GM18861 (cell line): ENCODE measurements at regions not wholly inside any gene's neighbourhood (a gene's known extent, or its start where the extent isn't known, plus 50 kb on each side); places are given as distances from the start of the nearest gene placed in this dataset.

Experiments
- ATAC-seq: cut with Tn5 transposase; IDR thresholded peaks from one replicate; pipeline ENCODE4 v1.9.1; 2021; ENCODE audit not compliant: unreplicated experiment

- ATAC-seq = no peak
Observed at GRCh38 chr15:95826412-95827195, 503.9 kb upstream of the NR2F2 start.

GRCh38 chr15:95829062-95829461, 501.4 kb upstream of the NR2F2 start:
- no peak for ATAC-seq

GRCh38 chr15:95830281-95830680, 500.2 kb upstream of the NR2F2 start:
- ATAC-seq = no peak

GRCh38 chr15:95832668-95833067, 497.8 kb upstream of the NR2F2 start:
- no peak for ATAC-seq

- no peak for ATAC-seq
Observed at GRCh38 chr15:95834028-95834804, 496.3 kb upstream of the NR2F2 start.

- no peak for ATAC-seq
Observed at GRCh38 chr15:95836536-95836935, 494.0 kb upstream of the NR2F2 start.

GRCh38 chr15:95837341-95838004, 493.0 kb upstream of the NR2F2 start:
- ATAC-seq = no peak

GRCh38 chr15:95839367-95839782, 491.1 kb upstream of the NR2F2 start:
- peak; percentile 76 for ATAC-seq

- ATAC-seq = no peak
Observed at GRCh38 chr15:95840004-95840403, 490.5 kb upstream of the NR2F2 start.

GRCh38 chr15:95840855-95841254, 489.6 kb upstream of the NR2F2 start:
- ATAC-seq = no peak

- no peak for ATAC-seq
Observed at GRCh38 chr15:95842576-95842975, 487.9 kb upstream of the NR2F2 start.

- no peak for ATAC-seq
Observed at GRCh38 chr15:95843241-95843910, 487.1 kb upstream of the NR2F2 start.

GRCh38 chr15:95845862-95846515, 484.5 kb upstream of the NR2F2 start:
- ATAC-seq = no peak

- ATAC-seq = no peak
Observed at GRCh38 chr15:95848126-95848525, 482.4 kb upstream of the NR2F2 start.

- ATAC-seq = no peak
Observed at GRCh38 chr15:95850837-95851236, 479.7 kb upstream of the NR2F2 start.

- no peak for ATAC-seq
Observed at GRCh38 chr15:95853350-95853749, 477.1 kb upstream of the NR2F2 start.

GRCh38 chr15:95857124-95857757, 473.3 kb upstream of the NR2F2 start:
- ATAC-seq = no peak

GRCh38 chr15:95857758-95858157, 472.7 kb upstream of the NR2F2 start:
- ATAC-seq = no peak

- no peak for ATAC-seq
Observed at GRCh38 chr15:95860406-95860805, 470.1 kb upstream of the NR2F2 start.

GRCh38 chr15:95864467-95864886, 466.0 kb upstream of the NR2F2 start:
- no peak for ATAC-seq
